ENCODE measurements at regions not wholly inside any gene's neighbourhood (a gene's known extent, or its start where the extent isn't known, plus 50 kb on each side); places are given as distances from the start of the nearest gene placed in this dataset.
A peak's percentile ranks its signal among the peaks of the same experiment; 100 is the strongest.

GRCh38 chr1:221331273-221332183, 410.4 kb downstream of the DUSP10 start:
- H3K36me3 ChIP-seq (ENCODE audit: control insufficient read depth in 2 of 2, insufficient read depth in 2 of 2, low read length in 1 of 2), result no peaks in the 10 kb centered on the region
- WGBS, result 98% methylated on average over 1 of the region's 1 CpG

DNA sequence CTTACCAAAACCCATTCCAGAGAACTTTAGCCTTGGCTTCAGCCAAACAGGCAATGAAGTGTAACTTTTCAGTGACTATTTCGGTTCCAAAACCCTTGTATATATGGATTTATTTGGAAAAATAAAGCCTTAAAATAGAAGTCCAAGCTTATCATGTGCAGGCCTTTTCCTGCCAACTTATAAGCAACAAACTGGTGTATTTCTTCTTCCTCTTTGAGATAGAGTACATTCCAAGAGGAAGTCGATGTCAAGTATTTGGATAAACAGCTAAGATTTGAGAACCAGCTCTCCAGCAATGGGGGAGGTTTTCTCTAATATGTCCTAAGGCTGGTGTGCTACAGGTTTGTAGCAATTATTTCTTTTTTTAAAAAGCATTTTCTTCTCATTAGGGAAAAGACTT, 407.8 kb downstream of the DUSP10 start:
- no peak for DNase-seq (ENCODE audit: low read depth in 6 of 9, low spot score in 9 of 9)
- 18% methylated on average over 2 of the region's 2 CpGs for WGBS

More at GRCh38 chr1:221331273-221332183, 410.4 kb downstream of the DUSP10 start:
- DNase-seq (ENCODE audit: low read depth in 6 of 9, low spot score in 9 of 9), result no peak
- no peak overlapping the region for H3K27ac ChIP-seq (ENCODE audit: low read depth in 1 of 2, low read length in 1 of 2)
- no peaks in the 10 kb centered on the region for H3K9me3 ChIP-seq (ENCODE audit: control insufficient read depth in 2 of 2, insufficient read depth in 1 of 2, low read length in 1 of 2)
- no peaks in the 10 kb centered on the region for H3K4me1 ChIP-seq (ENCODE audit: control insufficient read depth in 2 of 2, insufficient read depth in 2 of 2, low read length in 2 of 2)
- H3K27me3 ChIP-seq (ENCODE audit: control insufficient read depth in 2 of 2, insufficient read depth in 1 of 2, low read length in 1 of 2), result no peaks in the 10 kb centered on the region
- no peak overlapping the region for H3K4me3 ChIP-seq (ENCODE audit: low read length in 2 of 2)

DNA sequence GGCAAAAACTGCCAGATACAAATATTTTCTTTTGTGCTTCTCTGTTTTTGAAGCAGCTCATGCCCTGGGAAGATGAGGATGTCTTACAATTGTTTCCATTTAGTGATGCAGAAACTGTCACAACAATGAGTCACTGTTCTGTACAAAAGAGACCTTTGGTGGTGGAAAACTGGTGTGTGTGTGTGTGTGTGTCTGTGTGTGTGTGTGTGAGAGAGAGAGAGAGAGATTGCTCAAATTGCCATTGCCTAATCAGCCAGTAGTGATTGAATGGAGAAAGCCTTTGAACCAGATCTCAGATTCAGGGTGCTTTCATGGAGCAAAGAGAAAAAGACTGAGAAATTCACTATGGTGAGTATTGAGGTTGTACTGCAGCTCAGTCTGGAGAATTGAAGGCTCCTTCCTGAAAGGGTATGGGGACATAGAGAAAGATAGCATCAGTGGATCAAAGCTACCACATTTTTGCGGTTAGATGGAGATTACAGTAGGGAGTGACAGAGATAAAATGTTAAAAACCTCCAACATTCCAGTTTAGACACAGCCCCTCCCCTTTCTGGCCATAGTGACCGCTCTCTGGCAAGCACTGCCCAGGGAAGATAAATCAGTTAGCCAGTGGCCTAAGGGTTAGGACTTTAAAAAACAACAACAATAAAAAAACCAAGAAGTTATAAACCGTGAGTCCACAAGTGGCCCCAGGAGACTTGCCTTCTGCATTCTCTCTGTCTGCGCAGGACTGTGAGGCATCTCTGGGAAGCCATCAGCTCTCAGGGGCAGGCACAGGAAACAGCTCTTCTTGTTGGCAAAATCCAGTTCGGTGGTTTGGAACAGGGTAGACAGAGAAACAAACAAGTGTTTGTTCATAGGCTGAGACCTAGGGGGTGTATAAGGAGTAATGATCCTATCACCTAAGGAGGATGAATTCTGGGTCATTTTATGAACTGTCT, 406.5 kb downstream of the DUSP10 start:
- H3K9me3 ChIP-seq (ENCODE audit: control insufficient read depth in 2 of 2, insufficient read depth in 1 of 2, low read length in 1 of 2), result no peaks in the 10 kb centered on the region
- no peak overlapping the region for H3K27ac ChIP-seq (ENCODE audit: low read depth in 1 of 2, low read length in 1 of 2)
- H3K27me3 ChIP-seq (ENCODE audit: control insufficient read depth in 2 of 2, insufficient read depth in 1 of 2, low read length in 1 of 2), result no peaks in the 10 kb centered on the region
- H3K4me1 ChIP-seq (ENCODE audit: control insufficient read depth in 2 of 2, insufficient read depth in 2 of 2, low read length in 2 of 2), result no peaks in the 10 kb centered on the region
- no peak overlapping the region for H3K4me3 ChIP-seq (ENCODE audit: low read length in 2 of 2)
- 40% methylated on average over 5 of the region's 5 CpGs for WGBS
- no peaks in the 10 kb centered on the region for H3K36me3 ChIP-seq (ENCODE audit: control insufficient read depth in 2 of 2, insufficient read depth in 2 of 2, low read length in 1 of 2)
- peak in 2 of 9 donors; percentile 0 to 4 for DNase-seq (ENCODE audit: low read depth in 6 of 9, low spot score in 9 of 9)

More for the DNA sequence above, 407.8 kb downstream of the DUSP10 start:
- no peaks in the 10 kb centered on the region for H3K9me3 ChIP-seq (ENCODE audit: control insufficient read depth in 2 of 2, insufficient read depth in 1 of 2, low read length in 1 of 2)
- no peaks in the 10 kb centered on the region for H3K27me3 ChIP-seq (ENCODE audit: control insufficient read depth in 2 of 2, insufficient read depth in 1 of 2, low read length in 1 of 2)
- no peaks in the 10 kb centered on the region for H3K4me1 ChIP-seq (ENCODE audit: control insufficient read depth in 2 of 2, insufficient read depth in 2 of 2, low read length in 2 of 2)
- no peak overlapping the region for H3K27ac ChIP-seq (ENCODE audit: low read depth in 1 of 2, low read length in 1 of 2)
- H3K4me3 ChIP-seq (ENCODE audit: low read length in 2 of 2), result no peak overlapping the region
- no peaks in the 10 kb centered on the region for H3K36me3 ChIP-seq (ENCODE audit: control insufficient read depth in 2 of 2, insufficient read depth in 2 of 2, low read length in 1 of 2)

DNA sequence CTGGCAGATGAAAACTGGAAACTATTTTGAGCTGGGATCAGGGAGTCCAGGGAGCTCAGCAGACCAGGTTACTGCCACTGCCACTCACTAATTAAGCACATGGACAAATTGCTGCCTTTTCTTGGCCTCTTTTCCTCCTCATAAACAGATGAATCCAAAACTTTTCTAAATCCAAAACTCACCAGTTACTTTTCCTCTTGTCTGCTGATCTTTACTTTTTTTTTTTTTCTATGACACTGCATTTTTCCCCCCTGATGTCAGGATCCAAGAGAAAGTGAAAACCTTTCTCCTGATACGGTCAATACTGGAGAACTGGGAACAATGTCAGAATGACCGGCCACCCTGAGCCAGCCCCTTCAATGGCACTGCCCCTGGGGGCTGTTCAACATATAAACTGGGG, 405.8 kb downstream of the DUSP10 start:
- no peak overlapping the region for H3K27ac ChIP-seq (ENCODE audit: low read depth in 1 of 2, low read length in 1 of 2)
- H3K4me1 ChIP-seq (ENCODE audit: control insufficient read depth in 2 of 2, insufficient read depth in 2 of 2, low read length in 2 of 2), result no peaks in the 10 kb centered on the region
- DNase-seq (ENCODE audit: low read depth in 6 of 9, low spot score in 9 of 9), result no peak
- WGBS, result 95% methylated on average over 2 of the region's 2 CpGs
- no peaks in the 10 kb centered on the region for H3K27me3 ChIP-seq (ENCODE audit: control insufficient read depth in 2 of 2, insufficient read depth in 1 of 2, low read length in 1 of 2)
- no peaks in the 10 kb centered on the region for H3K9me3 ChIP-seq (ENCODE audit: control insufficient read depth in 2 of 2, insufficient read depth in 1 of 2, low read length in 1 of 2)
- H3K36me3 ChIP-seq (ENCODE audit: control insufficient read depth in 2 of 2, insufficient read depth in 2 of 2, low read length in 1 of 2), result no peaks in the 10 kb centered on the region
- H3K4me3 ChIP-seq (ENCODE audit: low read length in 2 of 2), result no peak overlapping the region

- H3K4me3 ChIP-seq (ENCODE audit: low read length in 2 of 2), result no peak overlapping the region
- H3K4me1 ChIP-seq (ENCODE audit: control insufficient read depth in 2 of 2, insufficient read depth in 2 of 2, low read length in 2 of 2), result no peaks in the 10 kb centered on the region
- no peak for DNase-seq (ENCODE audit: low read depth in 6 of 9, low spot score in 9 of 9)
- H3K27me3 ChIP-seq (ENCODE audit: control insufficient read depth in 2 of 2, insufficient read depth in 1 of 2, low read length in 1 of 2), result no peaks in the 10 kb centered on the region
- WGBS, result 94% methylated on average over 2 of the region's 2 CpGs
- H3K36me3 ChIP-seq (ENCODE audit: control insufficient read depth in 2 of 2, insufficient read depth in 2 of 2, low read length in 1 of 2), result no peaks in the 10 kb centered on the region
- no peak overlapping the region for H3K27ac ChIP-seq (ENCODE audit: low read depth in 1 of 2, low read length in 1 of 2)
- no peaks in the 10 kb centered on the region for H3K9me3 ChIP-seq (ENCODE audit: control insufficient read depth in 2 of 2, insufficient read depth in 1 of 2, low read length in 1 of 2)
Observed at GRCh38 chr1:221337106-221337505, 404.8 kb downstream of the DUSP10 start.

- H3K27ac ChIP-seq (ENCODE audit: low read depth in 1 of 2, low read length in 1 of 2), result no peak overlapping the region
- no peak overlapping the region for H3K4me3 ChIP-seq (ENCODE audit: low read length in 2 of 2)
- no peaks in the 10 kb centered on the region for H3K36me3 ChIP-seq (ENCODE audit: control insufficient read depth in 2 of 2, insufficient read depth in 2 of 2, low read length in 1 of 2)
- no peaks in the 10 kb centered on the region for H3K4me1 ChIP-seq (ENCODE audit: control insufficient read depth in 2 of 2, insufficient read depth in 2 of 2, low read length in 2 of 2)
- H3K9me3 ChIP-seq (ENCODE audit: control insufficient read depth in 2 of 2, insufficient read depth in 1 of 2, low read length in 1 of 2), result no peaks in the 10 kb centered on the region
- DNase-seq (ENCODE audit: low read depth in 6 of 9, low spot score in 9 of 9), result no peak
- no peaks in the 10 kb centered on the region for H3K27me3 ChIP-seq (ENCODE audit: control insufficient read depth in 2 of 2, insufficient read depth in 1 of 2, low read length in 1 of 2)
Observed at GRCh38 chr1:221343136-221343535, 398.8 kb downstream of the DUSP10 start.

- WGBS, result 95% methylated on average over 3 of the region's 3 CpGs
- Histone ChIP-seq H3K4me3 (ENCODE audit: low read length in 2 of 2) (no peak overlapping the region), H3K9me3 (ENCODE audit: control insufficient read depth in 2 of 2, insufficient read depth in 1 of 2, low read length in 1 of 2) (no peaks in the 10 kb centered on the region), H3K36me3 (ENCODE audit: control insufficient read depth in 2 of 2, insufficient read depth in 2 of 2, low read length in 1 of 2) (no peaks in the 10 kb centered on the region), H3K27ac (ENCODE audit: low read depth in 1 of 2, low read length in 1 of 2) (no peak overlapping the region), H3K27me3 (ENCODE audit: control insufficient read depth in 2 of 2, insufficient read depth in 1 of 2, low read length in 1 of 2) (no peaks in the 10 kb centered on the region), H3K4me1 (ENCODE audit: control insufficient read depth in 2 of 2, insufficient read depth in 2 of 2, low read length in 2 of 2) (no peaks in the 10 kb centered on the region)
- DNase-seq (ENCODE audit: low read depth in 6 of 9, low spot score in 9 of 9), result no peak
Observed at GRCh38 chr1:221343607-221344006, 398.3 kb downstream of the DUSP10 start.

GRCh38 chr1:221344693-221345092, 397.2 kb downstream of the DUSP10 start:
- WGBS, result 94% methylated on average over 1 of the region's 1 CpG

GRCh38 chr1:221347706-221348105, 394.2 kb downstream of the DUSP10 start:
- Histone ChIP-seq H3K27me3 (ENCODE audit: control insufficient read depth in 2 of 2, insufficient read depth in 1 of 2, low read length in 1 of 2) (no peaks in the 10 kb centered on the region), H3K9me3 (ENCODE audit: control insufficient read depth in 2 of 2, insufficient read depth in 1 of 2, low read length in 1 of 2) (no peaks in the 10 kb centered on the region), H3K27ac (ENCODE audit: low read depth in 1 of 2, low read length in 1 of 2) (no peak overlapping the region), H3K4me1 (ENCODE audit: control insufficient read depth in 2 of 2, insufficient read depth in 2 of 2, low read length in 2 of 2) (no peaks in the 10 kb centered on the region), H3K36me3 (ENCODE audit: control insufficient read depth in 2 of 2, insufficient read depth in 2 of 2, low read length in 1 of 2) (no peaks in the 10 kb centered on the region), H3K4me3 (ENCODE audit: low read length in 2 of 2) (no peak overlapping the region)
- 87% methylated on average over 2 of the region's 2 CpGs for WGBS
- no peak for DNase-seq (ENCODE audit: low read depth in 6 of 9, low spot score in 9 of 9)

More at GRCh38 chr1:221344693-221345092, 397.2 kb downstream of the DUSP10 start:
- Histone ChIP-seq H3K9me3 (ENCODE audit: control insufficient read depth in 2 of 2, insufficient read depth in 1 of 2, low read length in 1 of 2) (no peaks in the 10 kb centered on the region), H3K4me1 (ENCODE audit: control insufficient read depth in 2 of 2, insufficient read depth in 2 of 2, low read length in 2 of 2) (no peaks in the 10 kb centered on the region), H3K4me3 (ENCODE audit: low read length in 2 of 2) (no peak overlapping the region), H3K27ac (ENCODE audit: low read depth in 1 of 2, low read length in 1 of 2) (no peak overlapping the region), H3K36me3 (ENCODE audit: control insufficient read depth in 2 of 2, insufficient read depth in 2 of 2, low read length in 1 of 2) (no peaks in the 10 kb centered on the region), H3K27me3 (ENCODE audit: control insufficient read depth in 2 of 2, insufficient read depth in 1 of 2, low read length in 1 of 2) (no peaks in the 10 kb centered on the region)
- no peak for DNase-seq (ENCODE audit: low read depth in 6 of 9, low spot score in 9 of 9)
